Neutrophil (primary cell): ENCODE measurements at regions not wholly inside any gene's neighbourhood (a gene's known extent, or its start where the extent isn't known, plus 50 kb on each side); places are given as distances from the start of the nearest gene placed in this dataset.

Source experiments
- H3K27ac ChIP-seq: fragments of 200-600 bp; sonication (generic); 2 replicates; pipeline ENCODE4 v1.5.1; 2016; ENCODE audit warnings: mild to moderate bottlenecking, moderate library complexity
- H3K27me3 ChIP-seq: fragments of 200-600 bp; sonication (generic); 2 replicates; pipeline ENCODE4 v1.6.0; 2016; ENCODE audit warnings: mild to moderate bottlenecking
- H3K36me3 ChIP-seq: fragments of 200-600 bp; sonication (generic); 2 replicates; pipeline ENCODE4 v1.5.1; 2017
- H3K4me1 ChIP-seq, 2 experiments: fragments of 200-600 bp in 1 of 2; sonication (generic) in 1 of 2; 1 replicate in 1 of 2; 2 replicates in 1 of 2; pipeline versions ENCODE4 v1.5.1 to v1.6.1; 2013 to 2016; ENCODE audit warnings: low read depth in 1 of 2, low read length in 1 of 2, mild to moderate bottlenecking in 1 of 2, moderate library complexity in 1 of 2; ENCODE audit not compliant: control insufficient read depth in 1 of 2, insufficient read depth in 1 of 2
- H3K4me3 ChIP-seq, 2 experiments: fragments of 200-600 bp in 1 of 2; sonication (generic) in 1 of 2; 1 replicate in 1 of 2; 2 replicates in 1 of 2; pipeline ENCODE4 v1.5.1; 2013 to 2016; ENCODE audit warnings: low read depth in 1 of 2, low read length in 1 of 2, mild to moderate bottlenecking in 1 of 2, moderate library complexity in 1 of 2
- H3K9me3 ChIP-seq: fragments of 200-600 bp; sonication (generic); 2 replicates; pipeline ENCODE4 v1.5.1; 2016
- CTCF ChIP-seq: fragments of 200-600 bp; sonication (generic); IDR thresholded peaks from 2 replicates; pipeline ENCODE4 v1.5.1; 2016; ENCODE audit warnings: antibody characterized with exemption

- Histone ChIP-seq H3K36me3 (no peaks in the 10 kb centered on the region), H3K4me3 (peak overlapping the region; percentile 10 to 30), H3K27ac (peak overlapping the region; percentile 18), H3K9me3 (no peaks in the 10 kb centered on the region), H3K27me3 (no peaks in the 10 kb centered on the region), H3K4me1 (peaks cover 15 to 19% of the 10 kb centered on the region in 2 experiments)
- TF ChIP-seq CTCF: no peak
Observed at GRCh38 chr2:238554468-238555315, 128.0 kb downstream of the ASB1 start.

GRCh38 chr2:238555786-238556542, 129.2 kb downstream of the ASB1 start:
- Histone ChIP-seq H3K4me1 (peaks cover 15 to 19% of the 10 kb centered on the region in 2 experiments), H3K36me3 (no peaks in the 10 kb centered on the region), H3K9me3 (no peaks in the 10 kb centered on the region), H3K27ac (no peak overlapping the region), H3K27me3 (no peaks in the 10 kb centered on the region), H3K4me3 (no peak overlapping the region)
- no peak for TF ChIP-seq CTCF

GRCh38 chr2:238557431-238557830, 130.7 kb downstream of the ASB1 start:
- H3K4me3 ChIP-seq: no peak overlapping the region
- no peak for TF ChIP-seq CTCF
- no peaks in the 10 kb centered on the region for H3K9me3 ChIP-seq
- H3K36me3 ChIP-seq: no peaks in the 10 kb centered on the region
- H3K4me1 ChIP-seq: peaks cover 15 to 19% of the 10 kb centered on the region in 2 experiments
- no peak overlapping the region for H3K27ac ChIP-seq
- H3K27me3 ChIP-seq: no peaks in the 10 kb centered on the region

- H3K27ac ChIP-seq: no peak overlapping the region
- H3K36me3 ChIP-seq: no peaks in the 10 kb centered on the region
- peaks cover 15 to 19% of the 10 kb centered on the region in 2 experiments for H3K4me1 ChIP-seq
- no peaks in the 10 kb centered on the region for H3K27me3 ChIP-seq
- H3K9me3 ChIP-seq: no peaks in the 10 kb centered on the region
- TF ChIP-seq CTCF: no peak
- H3K4me3 ChIP-seq: no peak overlapping the region
Observed at GRCh38 chr2:238557936-238558335, 131.2 kb downstream of the ASB1 start.

GRCh38 chr2:238558456-238559099, 131.9 kb downstream of the ASB1 start:
- Histone ChIP-seq H3K27ac (no peak overlapping the region), H3K27me3 (no peaks in the 10 kb centered on the region), H3K4me1 (peaks cover 15 to 19% of the 10 kb centered on the region in 2 experiments), H3K36me3 (no peaks in the 10 kb centered on the region), H3K4me3 (no peak overlapping the region), H3K9me3 (no peaks in the 10 kb centered on the region)
- TF ChIP-seq CTCF: no peak
